Transverse colon (tissue), 4 donors: ENCODE measurements at regions not wholly inside any gene's neighbourhood (a gene's known extent, or its start where the extent isn't known, plus 50 kb on each side); places are given as distances from the start of the nearest gene placed in this dataset.

ENCODE experiments used
- POLR2AphosphoS5 ChIP-seq, 3 donors: sonication (generic); formaldehyde crosslinking; IDR thresholded peaks; one replicate each; pipeline ENCODE4 v1.6.1; 2016; ENCODE audit warnings: antibody characterized with exemption in 3 of 3
- TF ChIP-seq, protein P1 (sequence below), 5 experiments: fragments of 200-600 bp in 3 of 5; fragments of 450-650 bp in 2 of 5; sonication (generic) in 3 of 5; IDR thresholded peaks; 1 replicate in 2 of 5; 2 replicates in 3 of 5; pipeline ENCODE4 v1.5.1; 2016 to 2017; ENCODE audit warnings: antibody characterized with exemption in 5 of 5, inconsistent platforms in 3 of 5, mild to moderate bottlenecking in 2 of 5, moderate library complexity in 1 of 5

DNA sequence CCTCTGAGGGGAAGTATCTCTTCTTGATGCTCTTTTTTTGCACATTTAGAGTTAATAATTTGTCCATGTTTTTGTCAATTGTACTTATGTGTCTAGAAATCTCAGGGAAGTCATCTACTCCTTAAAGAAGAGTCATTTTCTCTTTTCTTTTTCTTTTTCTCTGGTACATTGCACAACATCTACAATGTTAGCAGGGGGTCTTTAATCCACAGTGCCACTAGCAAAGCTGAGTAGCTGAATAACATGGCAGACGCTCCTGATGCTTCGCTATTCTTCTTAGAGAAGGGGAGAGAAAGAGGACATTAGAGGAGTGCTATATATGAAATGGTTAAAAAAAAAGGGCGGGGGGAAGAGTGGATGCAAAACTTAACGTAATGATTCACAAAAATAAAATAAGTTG is 399.6 kb upstream of the CWC22 start:
- TF ChIP-seq, protein P1, sequence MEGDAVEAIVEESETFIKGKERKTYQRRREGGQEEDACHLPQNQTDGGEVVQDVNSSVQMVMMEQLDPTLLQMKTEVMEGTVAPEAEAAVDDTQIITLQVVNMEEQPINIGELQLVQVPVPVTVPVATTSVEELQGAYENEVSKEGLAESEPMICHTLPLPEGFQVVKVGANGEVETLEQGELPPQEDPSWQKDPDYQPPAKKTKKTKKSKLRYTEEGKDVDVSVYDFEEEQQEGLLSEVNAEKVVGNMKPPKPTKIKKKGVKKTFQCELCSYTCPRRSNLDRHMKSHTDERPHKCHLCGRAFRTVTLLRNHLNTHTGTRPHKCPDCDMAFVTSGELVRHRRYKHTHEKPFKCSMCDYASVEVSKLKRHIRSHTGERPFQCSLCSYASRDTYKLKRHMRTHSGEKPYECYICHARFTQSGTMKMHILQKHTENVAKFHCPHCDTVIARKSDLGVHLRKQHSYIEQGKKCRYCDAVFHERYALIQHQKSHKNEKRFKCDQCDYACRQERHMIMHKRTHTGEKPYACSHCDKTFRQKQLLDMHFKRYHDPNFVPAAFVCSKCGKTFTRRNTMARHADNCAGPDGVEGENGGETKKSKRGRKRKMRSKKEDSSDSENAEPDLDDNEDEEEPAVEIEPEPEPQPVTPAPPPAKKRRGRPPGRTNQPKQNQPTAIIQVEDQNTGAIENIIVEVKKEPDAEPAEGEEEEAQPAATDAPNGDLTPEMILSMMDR (IDR thresholded peaks at IDR 0.05) = no peak
- no peak for TF ChIP-seq POLR2AphosphoS5 (IDR thresholded peaks at IDR 0.05)
